NCI-H1105 treated with DMSO at 0.1 percent for 48 hours (cell line): ENCODE measurements at regions not wholly inside any gene's neighbourhood (a gene's known extent, or its start where the extent isn't known, plus 50 kb on each side); places are given as distances from the start of the nearest gene placed in this dataset.
"Not testable (repeated sequence)": the region's sequence is repeated elsewhere in the genome, so short reads cannot be mapped to it uniquely, and the experiment has no call there.

Experiments
- DNase-seq: peaks from one replicate; lab custom pipeline; 2025; lab: John Stamatoyannopoulos, UW

- not testable (repeated sequence) for DNase-seq
These were observed 85.9 kb upstream of the GRAMD1B start for GRCh38 chr11:123344188-123344587.

GRCh38 chr11:123338997-123339752 lies 90.9 kb upstream of the GRAMD1B start:
- no peak for DNase-seq

DNA sequence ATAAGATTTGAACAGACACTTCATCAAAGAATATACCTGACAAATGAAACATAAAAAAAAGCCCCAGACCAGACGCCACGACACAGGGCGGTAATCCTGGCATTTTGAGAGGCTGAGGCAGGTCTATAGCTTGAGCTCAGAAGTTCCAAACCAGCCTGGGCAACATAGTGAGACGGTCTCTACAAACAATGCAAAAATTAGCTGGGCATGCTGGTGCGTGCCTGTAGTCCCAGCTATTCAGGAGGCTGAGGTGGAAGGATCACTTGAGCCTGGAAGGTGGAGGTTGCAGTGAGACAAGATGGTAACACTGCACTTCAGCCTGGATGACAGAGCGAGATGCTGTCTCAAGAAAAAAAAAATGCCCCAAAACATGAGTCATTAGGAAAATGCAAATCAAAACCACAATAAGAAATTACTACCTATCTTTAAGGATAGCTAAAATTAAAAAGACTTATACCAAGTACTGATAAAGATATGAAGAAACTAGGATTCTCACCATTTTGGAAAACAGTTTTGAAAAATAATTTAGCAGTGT lies 91.7 kb upstream of the GRAMD1B start:
- DNase-seq, result no peak

DNA sequence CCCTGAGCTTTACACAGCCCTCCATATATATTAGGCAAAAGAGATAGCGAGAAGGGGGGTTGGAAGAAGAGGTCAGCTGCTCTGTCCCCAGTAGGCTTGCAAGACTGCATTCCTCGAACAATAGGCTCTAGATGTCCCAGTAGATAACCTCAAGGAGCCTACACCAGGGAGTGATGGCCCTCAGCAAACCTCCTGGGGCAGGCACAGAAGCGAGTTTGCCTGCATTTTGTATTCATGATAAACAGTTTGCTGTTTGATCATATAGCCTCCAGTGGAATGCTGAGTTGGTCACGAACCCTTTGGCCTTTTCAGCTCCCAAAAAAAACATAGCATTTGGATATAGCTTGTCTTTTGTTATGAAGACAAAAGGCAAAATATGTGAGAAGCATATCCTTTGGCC lies 95.1 kb upstream of the GRAMD1B start:
- DNase-seq, result no peak

GRCh38 chr11:123332577-123332976 lies 97.5 kb upstream of the GRAMD1B start:
- DNase-seq, result not testable (repeated sequence)

DNA sequence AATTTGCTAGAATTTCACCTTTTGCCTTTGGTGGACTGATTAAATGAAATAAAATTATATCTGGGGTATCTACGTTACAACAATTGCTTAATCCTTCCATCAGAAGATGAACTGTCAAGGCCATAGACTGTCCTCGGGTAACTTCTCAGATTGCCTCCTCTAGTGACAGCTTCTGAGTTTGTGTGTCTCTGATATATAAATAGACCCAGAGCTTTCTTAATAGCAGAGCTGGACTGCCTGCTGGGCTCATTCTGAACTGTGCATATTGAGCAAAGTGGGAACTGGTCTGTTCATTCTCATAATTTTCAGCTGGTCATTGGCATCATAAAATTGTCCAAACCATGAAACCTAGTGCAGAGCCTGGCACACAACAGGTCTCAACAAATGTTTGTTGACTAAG lies 99.1 kb upstream of the GRAMD1B start:
- DNase-seq, result no peak

DNA sequence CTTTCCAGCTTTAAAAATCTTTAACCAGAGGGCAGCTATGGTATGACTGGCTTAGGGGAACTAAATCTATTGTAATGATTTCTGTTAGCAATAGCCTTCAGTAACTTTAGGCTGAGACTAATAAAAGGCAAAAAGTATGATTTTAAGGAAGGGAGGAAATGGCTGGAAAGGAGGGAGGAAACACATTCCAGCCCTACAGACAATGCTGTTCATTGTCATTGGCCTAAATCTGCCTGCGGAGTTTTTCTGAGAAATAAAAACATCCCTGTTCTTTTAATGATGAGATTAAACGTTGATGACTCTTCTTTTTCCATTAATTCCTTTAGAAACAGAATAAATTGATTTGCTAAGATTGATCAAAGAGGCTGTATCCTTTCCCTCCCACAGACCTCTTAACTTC lies 99.6 kb upstream of the GRAMD1B start:
- DNase-seq, result no peak

DNA sequence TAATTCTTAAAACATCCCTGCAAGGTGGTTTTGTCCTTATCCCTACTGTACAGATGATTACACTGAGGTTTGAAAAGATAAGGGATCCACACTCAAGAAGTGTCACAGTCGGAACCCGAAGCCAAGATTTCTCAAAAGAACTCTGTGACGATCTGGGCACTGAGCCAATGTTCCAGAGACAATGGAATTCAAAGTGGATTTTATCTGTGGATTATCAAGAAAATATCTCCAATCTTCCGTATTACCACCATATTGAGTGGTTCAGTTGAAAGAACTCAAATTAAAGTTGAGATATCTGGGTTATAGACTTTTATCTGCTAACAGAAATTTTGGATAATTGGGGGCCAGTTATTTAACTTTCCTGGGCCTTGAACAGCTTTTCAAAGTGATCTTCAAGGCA lies 100.0 kb upstream of the GRAMD1B start:
- DNase-seq, result peak; percentile 24

GRCh38 chr11:123328281-123328867 lies 101.7 kb upstream of the GRAMD1B start:
- DNase-seq, result no peak

- DNase-seq, result peak; percentile 25
These were observed 104.5 kb upstream of the GRAMD1B start for GRCh38 chr11:123325533-123325932.

GRCh38 chr11:123323568-123323967 lies 106.5 kb upstream of the GRAMD1B start:
- no peak for DNase-seq

DNA sequence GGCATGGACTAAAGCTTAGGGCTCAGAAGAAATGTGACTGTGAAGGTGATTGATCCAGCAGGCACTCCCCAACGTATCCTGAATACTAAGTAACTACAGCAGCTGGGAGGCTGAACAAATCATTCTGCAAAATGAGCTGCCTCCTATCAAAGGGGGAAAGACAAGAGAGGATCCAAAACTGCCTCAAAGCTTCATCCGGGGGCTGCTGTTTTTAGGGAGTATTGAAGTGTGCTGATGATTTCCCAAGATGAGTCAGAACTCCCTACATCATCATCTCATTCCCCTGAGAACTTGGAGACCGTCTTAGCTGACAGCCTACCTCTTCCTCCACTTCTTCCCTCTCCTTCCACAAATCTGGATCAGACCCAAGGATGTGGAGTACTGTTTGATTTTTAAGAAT lies 108.4 kb upstream of the GRAMD1B start:
- DNase-seq, result no peak

GRCh38 chr11:123318623-123319022 lies 111.4 kb upstream of the GRAMD1B start:
- DNase-seq, result no peak

DNA sequence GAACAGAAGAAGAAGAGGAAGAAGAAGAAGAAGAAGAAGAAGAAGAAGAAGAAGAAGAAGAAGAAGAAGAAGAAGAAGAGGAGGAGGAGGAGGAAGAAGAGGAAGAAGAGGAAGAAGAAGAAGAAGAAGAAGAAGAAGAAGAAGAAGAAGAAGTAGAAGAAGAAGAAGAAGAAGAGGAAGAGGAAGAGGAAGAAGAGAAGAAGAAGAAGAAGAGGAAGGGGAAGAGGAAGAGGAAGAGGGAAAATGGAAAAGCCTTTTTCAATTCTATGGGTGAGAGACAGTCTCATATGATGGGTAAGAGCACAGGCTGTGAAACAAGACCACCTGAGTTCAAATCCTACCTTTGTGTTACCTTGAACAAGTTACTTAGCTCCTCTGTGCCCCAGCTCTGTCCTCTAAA lies 111.9 kb upstream of the GRAMD1B start:
- not testable (repeated sequence) for DNase-seq

DNA sequence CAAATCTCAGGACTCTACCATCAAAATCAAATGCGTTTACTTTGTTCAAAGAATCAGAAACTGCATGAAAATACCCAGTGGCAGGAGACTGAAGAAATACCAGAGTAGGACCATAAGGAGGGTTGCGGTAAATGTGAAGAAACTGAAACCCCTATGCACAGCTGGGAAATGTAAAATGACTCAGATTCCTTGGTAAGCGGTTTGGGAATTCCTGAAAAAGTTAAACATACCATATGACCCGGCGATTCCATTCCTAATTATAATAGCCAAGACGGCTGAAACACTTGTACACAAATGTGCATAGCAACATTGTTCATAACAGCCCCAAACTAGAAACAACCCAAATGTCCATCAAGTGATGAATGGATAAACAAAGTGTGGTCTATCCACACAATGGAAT lies 114.1 kb upstream of the GRAMD1B start:
- no peak for DNase-seq

DNA sequence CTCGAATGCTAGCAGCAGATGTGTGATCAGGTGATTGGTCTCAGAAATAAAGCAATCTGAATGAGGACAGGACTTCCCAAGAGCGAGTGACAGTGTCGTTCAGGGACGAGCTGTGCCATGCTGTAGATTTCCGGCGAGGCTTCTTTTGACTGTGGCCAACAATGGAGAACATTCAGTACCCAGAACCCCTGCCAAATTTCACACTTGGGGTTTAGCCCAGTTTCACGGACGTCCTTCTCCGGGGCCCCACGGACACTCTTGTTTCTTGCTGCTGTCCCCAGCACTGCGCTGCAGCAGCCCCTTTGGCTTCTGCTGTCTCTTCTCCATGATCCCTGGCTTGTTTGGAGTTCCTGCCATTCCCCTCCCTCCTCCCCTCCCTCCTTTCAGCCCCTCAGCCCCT lies 115.1 kb upstream of the GRAMD1B start:
- no peak for DNase-seq

DNA sequence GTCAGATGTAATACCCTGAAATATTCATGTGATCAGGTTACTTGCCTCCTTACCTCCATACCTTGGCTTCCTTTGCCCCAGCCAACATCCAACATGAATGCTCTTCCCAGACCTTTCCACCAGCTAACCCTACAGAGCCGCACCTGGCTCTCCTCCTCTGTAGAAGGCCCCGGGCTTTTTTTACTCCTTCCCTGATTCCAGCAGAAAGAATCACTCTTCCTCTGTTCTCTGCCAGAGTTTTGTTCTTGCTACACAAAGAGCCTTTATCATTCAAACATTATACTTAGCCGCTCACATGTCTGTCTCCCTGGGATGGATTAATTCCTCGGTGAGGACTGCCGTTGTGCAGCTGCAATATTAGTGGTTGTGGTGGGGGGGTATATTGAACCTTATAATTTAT lies 116.8 kb upstream of the GRAMD1B start:
- DNase-seq, result no peak

GRCh38 chr11:123308077-123308476 lies 113.0 kb upstream of the CLMP start:
- peak; percentile 100 for DNase-seq

- DNase-seq, result no peak
These were observed 112.2 kb upstream of the CLMP start for GRCh38 chr11:123307276-123307675.

GRCh38 chr11:123306531-123306930 lies 111.5 kb upstream of the CLMP start:
- DNase-seq, result no peak

DNA sequence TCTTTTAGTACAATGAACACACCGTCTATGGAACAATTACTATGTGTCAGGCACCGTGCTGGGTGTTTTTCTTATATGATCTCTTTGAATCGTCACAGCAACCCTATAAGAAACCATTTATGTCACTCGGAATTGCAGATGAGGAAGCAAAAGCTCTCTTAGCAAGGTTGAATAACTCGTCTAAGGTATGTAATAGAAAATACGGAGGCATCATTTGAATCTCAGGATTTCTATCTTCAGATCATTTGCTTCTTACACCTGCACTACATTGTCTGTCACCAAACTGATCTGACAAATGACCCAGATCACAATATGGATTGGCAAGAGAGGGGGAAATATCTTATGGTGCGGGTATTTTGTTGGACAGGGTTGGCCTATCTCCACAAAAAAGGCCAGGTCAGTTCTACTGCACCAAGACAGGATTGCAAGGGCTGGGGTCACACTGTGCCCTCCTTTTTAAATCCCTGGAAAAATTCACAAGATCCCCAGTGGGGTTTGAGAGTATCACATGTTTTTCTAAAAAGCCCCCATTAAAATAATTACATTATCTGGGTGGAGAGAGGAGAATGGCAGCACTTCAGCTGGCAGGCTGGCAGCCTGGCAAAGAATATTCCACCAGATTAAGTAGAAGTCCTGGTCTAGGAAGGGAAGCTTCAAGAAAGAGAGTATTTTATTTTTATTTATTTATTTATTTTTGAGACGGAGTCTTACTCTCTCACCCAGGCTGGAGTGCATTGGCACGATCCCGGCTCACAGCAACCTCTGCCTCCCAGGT lies 110.7 kb upstream of the CLMP start:
- DNase-seq, result peak; percentile 15

- DNase-seq, result peak; percentile 86
These were observed 109.9 kb upstream of the CLMP start for GRCh38 chr11:123304828-123305466.
